CD4-positive, CD25-positive, alpha-beta regulatory T cell (primary cell): ENCODE measurements at regions not wholly inside any gene's neighbourhood (a gene's known extent, or its start where the extent isn't known, plus 50 kb on each side); places are given as distances from the start of the nearest gene placed in this dataset.

Experiments
- ATAC-seq, 2 donors: fragments of 150-1000 bp; cut with Tn5 transposase; one replicate each; pipeline ENCODE4 v1.10.0; 2021; ENCODE audit warnings: low read depth in 2 of 2, moderate number of reproducible peaks in 2 of 2, moderate library complexity in 1 of 2
- DNase-seq, 3 donors: peaks; one replicate each; pipeline versions ENCODE4 v3.0.0 to v3.0.0-alpha.2; 2012 to 2022; ENCODE audit warnings: mixed read lengths in 1 of 3
- H3K27ac ChIP-seq: one replicate; pipeline ENCODE4 v1.7.0; 2013; ENCODE audit warnings: mild to moderate bottlenecking, low read length; ENCODE audit not compliant: insufficient read depth, poor library complexity, severe bottlenecking
- H3K27me3 ChIP-seq: one replicate; pipeline ENCODE4 v1.7.0; 2013; ENCODE audit warnings: low read length; ENCODE audit not compliant: control insufficient read depth, insufficient read depth
- H3K36me3 ChIP-seq: one replicate; pipeline ENCODE4 v1.7.0; 2013; ENCODE audit warnings: mild to moderate bottlenecking, low read length, moderate library complexity; ENCODE audit not compliant: control insufficient read depth, insufficient read depth
- H3K4me1 ChIP-seq: 2 replicates; pipeline ENCODE4 v1.7.0; 2013; ENCODE audit warnings: mild to moderate bottlenecking, low read length; ENCODE audit not compliant: insufficient read depth, control insufficient read depth, poor library complexity, severe bottlenecking
- H3K4me3 ChIP-seq: one replicate; pipeline ENCODE4 v1.7.0; 2013; ENCODE audit warnings: low read depth, mild to moderate bottlenecking, low read length, moderate library complexity
- H3K9me3 ChIP-seq, 2 experiments: 1 replicate in 1 of 2; 2 replicates in 1 of 2; pipeline ENCODE4 v1.7.0; 2013; ENCODE audit warnings: low read length in 2 of 2, mild to moderate bottlenecking in 1 of 2, moderate library complexity in 1 of 2; ENCODE audit not compliant: control insufficient read depth in 2 of 2
- H3K27ac Mint-ChIP-seq, 3 donors: one replicate each; pipeline ENCODE4 v1.8.0; 2020 to 2022; ENCODE audit warnings: mild to moderate bottlenecking in 3 of 3, mixed read lengths in 3 of 3, moderate library complexity in 2 of 3
- H3K27me3 Mint-ChIP-seq: one replicate; pipeline ENCODE4 v1.8.0; 2022; ENCODE audit warnings: mild to moderate bottlenecking, mixed read lengths
- H3K36me3 Mint-ChIP-seq: one replicate; pipeline ENCODE4 v1.8.0; 2020; ENCODE audit warnings: mixed read lengths
- H3K4me1 Mint-ChIP-seq, 4 donors: one replicate each; pipeline ENCODE4 v1.8.0; 2020 to 2022; ENCODE audit warnings: mixed read lengths in 4 of 4, mild to moderate bottlenecking in 1 of 4
- H3K4me3 Mint-ChIP-seq, 4 donors: one replicate each; pipeline ENCODE4 v1.8.0; 2020 to 2022; ENCODE audit warnings: mild to moderate bottlenecking in 4 of 4, mixed read lengths in 4 of 4, moderate library complexity in 3 of 4
- H3K9me3 Mint-ChIP-seq, 7 donors: one replicate each; pipeline ENCODE4 v1.8.0; 2020 to 2022; ENCODE audit warnings: mixed read lengths in 7 of 7, mild to moderate bottlenecking in 3 of 7, moderate library complexity in 2 of 7

GRCh38 chr1:8115031-8115768 lies 89.1 kb upstream of the ERRFI1 start:
- no peaks in the 10 kb centered on the region for H3K36me3 Mint-ChIP-seq
- no peak overlapping the region for H3K27ac ChIP-seq
- H3K4me1 ChIP-seq: peaks cover 20% of the 10 kb centered on the region
- H3K27ac Mint-ChIP-seq: peak overlapping the region; percentile 56 to 95 (median 80)
- H3K27me3 Mint-ChIP-seq: no peaks in the 10 kb centered on the region
- H3K9me3 Mint-ChIP-seq: peaks cover 0 to 3% (median 0%) of the 10 kb centered on the region in 7 donors
- no peak for ATAC-seq
- no peaks in the 10 kb centered on the region for H3K9me3 ChIP-seq
- H3K4me3 Mint-ChIP-seq: no peak overlapping the region
- no peak overlapping the region for H3K4me3 ChIP-seq
- no peaks in the 10 kb centered on the region for H3K27me3 ChIP-seq
- DNase-seq: no peak
- H3K4me1 Mint-ChIP-seq: peaks cover 13 to 31% (median 15%) of the 10 kb centered on the region in 4 donors
- no peaks in the 10 kb centered on the region for H3K36me3 ChIP-seq

DNA sequence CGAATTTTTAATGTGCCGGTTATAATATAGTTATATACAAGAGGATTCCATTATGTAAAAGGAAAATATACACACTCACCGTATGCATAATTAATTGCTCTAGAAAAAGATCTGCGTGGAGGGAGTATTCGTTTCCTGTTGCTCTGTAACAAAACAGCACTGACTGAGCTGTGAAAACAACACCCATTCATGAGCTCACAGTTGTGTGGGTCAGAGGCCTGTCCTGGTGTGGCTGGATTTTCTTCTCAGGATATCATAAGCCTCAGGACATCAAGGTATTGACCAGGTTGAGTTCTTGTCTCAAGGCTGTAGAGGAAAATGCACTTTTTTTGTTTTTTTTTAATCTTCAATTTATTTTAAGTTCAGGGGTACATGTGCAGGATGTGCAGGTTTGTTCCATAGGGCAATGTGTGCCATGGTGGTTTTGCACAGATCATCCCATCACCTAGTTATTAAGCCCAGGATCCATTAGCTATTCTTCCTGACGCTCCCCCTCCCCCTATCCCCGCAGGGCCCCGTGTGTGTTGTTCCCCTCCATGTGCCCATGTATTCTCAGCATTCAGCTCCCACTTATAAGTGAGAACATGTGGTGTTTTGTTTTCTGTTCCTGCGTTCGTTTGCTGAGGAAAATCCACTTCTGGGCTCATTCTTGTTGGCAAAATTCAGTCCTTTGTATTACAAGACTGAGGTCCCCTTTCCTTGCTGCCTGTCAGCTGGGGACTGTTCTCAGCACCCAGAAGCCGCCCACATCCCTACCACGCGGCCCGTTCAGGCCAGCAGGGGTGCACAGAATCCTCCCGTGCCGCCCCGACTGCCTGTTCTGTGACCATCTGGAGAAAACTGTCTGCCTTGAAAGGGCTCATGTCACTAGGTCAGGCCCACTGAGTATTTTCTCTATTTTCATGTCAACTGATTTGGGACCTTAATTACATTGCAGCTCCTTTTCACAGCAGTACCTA lies 87.4 kb upstream of the ERRFI1 start:
- Histone ChIP-seq H3K4me3 (peak overlapping the region; percentile 65), H3K4me1 (peaks cover 20% of the 10 kb centered on the region), H3K36me3 (no peaks in the 10 kb centered on the region), H3K27me3 (no peaks in the 10 kb centered on the region), H3K27ac (peak overlapping the region; percentile 49), H3K9me3 (no peaks in the 10 kb centered on the region)
- H3K27me3 Mint-ChIP-seq: no peaks in the 10 kb centered on the region
- peaks cover 0 to 3% (median 0%) of the 10 kb centered on the region in 7 donors for H3K9me3 Mint-ChIP-seq
- DNase-seq (peak in 2 of 3 donors; percentile 61 to 65), ATAC-seq (peak; percentile 82 to 94)
- peak overlapping the region; percentile 97 to 99 (median 98) for H3K27ac Mint-ChIP-seq
- peaks cover 15 to 31% (median 16%) of the 10 kb centered on the region in 4 donors for H3K4me1 Mint-ChIP-seq
- H3K4me3 Mint-ChIP-seq: peak overlapping the region; percentile 45 to 85 (median 82)
- H3K36me3 Mint-ChIP-seq: no peaks in the 10 kb centered on the region

DNA sequence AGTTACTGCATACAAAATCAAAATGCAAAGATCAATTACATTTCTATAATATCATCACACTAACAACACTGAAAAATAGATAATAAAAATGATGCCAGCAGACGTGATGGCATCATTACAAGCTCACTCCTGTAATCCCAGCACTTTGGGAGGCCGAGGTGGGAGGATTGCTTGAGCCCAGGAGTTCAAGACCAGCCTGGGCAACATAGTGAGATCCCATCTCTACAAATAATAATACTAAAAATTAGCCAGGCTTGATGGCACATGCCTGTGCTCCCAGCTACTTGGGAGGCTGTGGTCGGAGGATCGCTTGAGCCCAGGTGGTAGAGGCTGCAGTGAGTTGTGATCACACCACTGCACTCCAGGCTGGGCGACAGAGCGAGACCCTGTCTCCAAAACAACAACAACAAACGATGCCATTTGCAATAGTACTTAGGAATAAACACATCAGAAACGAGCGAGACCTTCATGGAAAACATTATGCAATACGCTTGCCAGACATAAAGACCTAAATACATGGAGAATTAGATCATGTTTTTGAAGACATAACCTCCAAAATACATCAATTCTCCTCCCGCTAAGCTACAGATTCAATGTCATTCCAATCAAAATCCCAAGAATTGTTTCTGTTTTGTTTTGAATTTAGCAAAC lies 86.6 kb upstream of the ERRFI1 start:
- Mint-ChIP-seq H3K4me3 (peak overlapping the region; percentile 45 to 85 (median 82)), H3K9me3 (peaks cover 0 to 3% (median 0%) of the 10 kb centered on the region in 7 donors), H3K36me3 (no peaks in the 10 kb centered on the region), H3K27ac (peak overlapping the region; percentile 97 to 99 (median 98)), H3K27me3 (no peaks in the 10 kb centered on the region), H3K4me1 (peaks cover 15 to 31% (median 16%) of the 10 kb centered on the region in 4 donors)
- DNase-seq (no peak), ATAC-seq (no peak)
- Histone ChIP-seq H3K36me3 (no peaks in the 10 kb centered on the region), H3K9me3 (no peaks in the 10 kb centered on the region), H3K4me3 (peak overlapping the region; percentile 65), H3K27me3 (no peaks in the 10 kb centered on the region), H3K4me1 (peaks cover 20% of the 10 kb centered on the region), H3K27ac (peak overlapping the region; percentile 49)

DNA sequence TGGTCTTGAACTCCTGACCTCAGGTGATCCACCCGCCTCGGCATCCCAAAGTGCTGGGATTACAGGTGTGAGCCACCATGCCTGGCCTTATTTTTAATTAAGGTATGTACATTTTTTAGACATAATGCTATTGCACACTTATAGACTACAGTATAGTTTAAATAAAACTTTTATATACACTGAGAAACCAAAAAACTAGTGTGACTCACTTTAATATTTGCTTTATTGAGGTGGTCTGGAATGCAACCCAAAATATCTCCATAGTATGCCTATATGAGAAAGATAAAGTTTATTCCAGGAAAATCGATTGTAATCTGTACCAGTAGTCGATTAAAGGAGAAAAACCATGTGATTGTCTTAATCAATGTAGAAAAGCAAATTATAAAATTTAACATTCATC lies 85.5 kb upstream of the ERRFI1 start:
- Histone ChIP-seq H3K4me1 (peaks cover 20% of the 10 kb centered on the region), H3K27ac (no peak overlapping the region), H3K4me3 (no peak overlapping the region), H3K27me3 (no peaks in the 10 kb centered on the region), H3K36me3 (no peaks in the 10 kb centered on the region), H3K9me3 (no peaks in the 10 kb centered on the region)
- no peaks in the 10 kb centered on the region for H3K36me3 Mint-ChIP-seq
- H3K4me3 Mint-ChIP-seq: no peak overlapping the region
- no peaks in the 10 kb centered on the region for H3K27me3 Mint-ChIP-seq
- peak overlapping the region in 1 of 3 donors; percentile 97 for H3K27ac Mint-ChIP-seq
- DNase-seq (no peak), ATAC-seq (no peak)
- H3K9me3 Mint-ChIP-seq: peaks cover 0 to 3% (median under 1%) of the 10 kb centered on the region in 7 donors
- H3K4me1 Mint-ChIP-seq: peaks cover 15 to 31% (median 16%) of the 10 kb centered on the region in 4 donors

GRCh38 chr1:8109216-8109615 lies 83.1 kb upstream of the ERRFI1 start:
- no peaks in the 10 kb centered on the region for H3K36me3 Mint-ChIP-seq
- Histone ChIP-seq H3K27me3 (no peaks in the 10 kb centered on the region), H3K9me3 (no peaks in the 10 kb centered on the region), H3K4me3 (no peak overlapping the region), H3K36me3 (no peaks in the 10 kb centered on the region), H3K27ac (no peak overlapping the region), H3K4me1 (peaks cover 17% of the 10 kb centered on the region)
- H3K4me1 Mint-ChIP-seq: peaks cover 15 to 24% (median 16%) of the 10 kb centered on the region in 4 donors
- DNase-seq (no peak), ATAC-seq (no peak)
- peaks cover 4% of the 10 kb centered on the region for H3K27me3 Mint-ChIP-seq
- H3K27ac Mint-ChIP-seq: peak overlapping the region in 2 of 3 donors; percentile 5 to 75
- no peak overlapping the region for H3K4me3 Mint-ChIP-seq
- H3K9me3 Mint-ChIP-seq: peaks cover 0 to 3% (median 1%) of the 10 kb centered on the region in 7 donors

DNA sequence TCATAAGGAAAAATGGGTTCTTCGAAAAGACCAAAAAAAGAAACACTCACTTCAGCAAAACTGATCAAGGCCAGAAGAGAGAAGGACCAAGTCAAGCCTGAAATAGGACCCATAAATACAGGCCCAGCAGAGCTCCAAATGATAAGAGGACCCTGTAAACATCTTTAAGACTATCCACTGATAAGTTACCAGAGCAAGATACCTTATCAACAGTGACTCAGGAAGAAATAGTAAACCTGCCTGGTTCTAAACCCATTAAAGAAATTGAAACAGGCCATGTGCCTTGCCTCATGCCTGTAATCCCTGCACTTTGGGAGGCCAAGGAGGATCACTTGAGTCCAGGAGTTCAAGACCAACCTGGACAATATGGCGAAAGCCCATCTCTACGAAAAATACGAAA lies 81.8 kb upstream of the ERRFI1 start:
- DNase-seq (no peak), ATAC-seq (no peak)
- peak overlapping the region in 1 of 3 donors; percentile 26 for H3K27ac Mint-ChIP-seq
- no peaks in the 10 kb centered on the region for H3K27me3 ChIP-seq
- H3K27me3 Mint-ChIP-seq: peaks cover 6% of the 10 kb centered on the region
- H3K27ac ChIP-seq: no peak overlapping the region
- H3K9me3 ChIP-seq: no peaks in the 10 kb centered on the region
- peaks cover 3 to 11% (median 5%) of the 10 kb centered on the region in 4 donors for H3K4me1 Mint-ChIP-seq
- no peaks in the 10 kb centered on the region for H3K36me3 Mint-ChIP-seq
- H3K4me3 ChIP-seq: no peak overlapping the region
- no peak overlapping the region for H3K4me3 Mint-ChIP-seq
- peaks cover 5% of the 10 kb centered on the region for H3K4me1 ChIP-seq
- H3K36me3 ChIP-seq: no peaks in the 10 kb centered on the region
- peaks cover 0 to 3% (median 1%) of the 10 kb centered on the region in 7 donors for H3K9me3 Mint-ChIP-seq
